PC-9 (cell line): ENCODE measurements at regions not wholly inside any gene's neighbourhood (a gene's known extent, or its start where the extent isn't known, plus 50 kb on each side); places are given as distances from the start of the nearest gene placed in this dataset.

Source experiments
- BruUV-seq: library from RNA; stranded (reverse); fragments of 400-500 nt; replicated peaks from 2 replicates; lab custom pipeline; 2021; lab: Mats Ljungman, UMichigan
- CTCF ChIA-PET: fragments of 300-600 bp; sonication (Branson Sonifier 250); formaldehyde crosslinking; loops from one replicate; lab custom pipeline; 2022; ENCODE audit warnings: antibody characterized with exemption; lab: Charles Lee
- POLR2A ChIA-PET: fragments of 300-600 bp; sonication (Branson Sonifier 250); formaldehyde crosslinking; loops from one replicate; lab custom pipeline; 2022; ENCODE audit warnings: antibody characterized with exemption; ENCODE audit not compliant: unreplicated experiment; lab: Charles Lee
- DNase-seq, 2 experiments: peaks; one replicate each; pipeline versions ENCODE4 v3.0.0 to v3.0.0-alpha.2; 2015 to 2022; ENCODE audit warnings: mixed read lengths in 1 of 2
- H2AFZ ChIP-seq: fragments of 200-600 bp; sonication (generic); 2 replicates; pipeline ENCODE4 v1.8.1; 2017; ENCODE audit warnings: antibody characterized with exemption
- H3F3A ChIP-seq: fragments of 200-600 bp; sonication (generic); 2 replicates; pipeline ENCODE4 v1.8.1; 2017; ENCODE audit warnings: antibody characterized with exemption, mild to moderate bottlenecking, low read depth; ENCODE audit not compliant: insufficient read depth
- H3K27ac ChIP-seq: fragments of 200-600 bp; sonication (generic); 2 replicates; pipeline ENCODE4 v1.6.1; 2016; ENCODE audit warnings: mixed run types
- H3K27me3 ChIP-seq: fragments of 200-600 bp; sonication (generic); 2 replicates; pipeline ENCODE4 v1.6.1; 2016; ENCODE audit warnings: low read depth, mixed run types; ENCODE audit not compliant: insufficient read depth
- H3K36me3 ChIP-seq: fragments of 200-600 bp; sonication (generic); 2 replicates; pipeline ENCODE4 v1.6.1; 2016; ENCODE audit warnings: low read depth, mixed run types
- H3K4me1 ChIP-seq: fragments of 200-600 bp; sonication (generic); replicated peaks from 2 replicates; pipeline ENCODE4 v1.6.1; 2016; ENCODE audit warnings: mixed run types; ENCODE audit not compliant: insufficient read depth
- H3K4me2 ChIP-seq: fragments of 200-600 bp; sonication (generic); 2 replicates; pipeline ENCODE4 v1.6.1; 2017; ENCODE audit warnings: mixed run types
- H3K4me3 ChIP-seq: fragments of 200-600 bp; sonication (generic); 2 replicates; pipeline ENCODE4 v1.6.1; 2016; ENCODE audit warnings: mixed run types
- H3K79me2 ChIP-seq: fragments of 200-600 bp; sonication (generic); 2 replicates; pipeline ENCODE4 v1.6.1; 2017; ENCODE audit warnings: low read depth, mixed run types
- H3K9me2 ChIP-seq: fragments of 200-600 bp; sonication (generic); 2 replicates; pipeline ENCODE4 v1.8.1; 2017; ENCODE audit warnings: mild to moderate bottlenecking; ENCODE audit not compliant: insufficient read depth
- H3K9me3 ChIP-seq: fragments of 200-600 bp; sonication (generic); 2 replicates; pipeline ENCODE4 v1.8.1; 2016; ENCODE audit warnings: low read depth; ENCODE audit not compliant: insufficient read depth
- H4K20me1 ChIP-seq: fragments of 200-600 bp; sonication (generic); 2 replicates; pipeline ENCODE4 v1.8.1; 2017; ENCODE audit not compliant: insufficient read depth
- CTCF ChIP-seq: fragments of 200-600 bp; sonication (generic); conservative IDR thresholded peaks from 2 replicates; pipeline ENCODE4 v1.6.1; 2017; ENCODE audit warnings: mixed run types, antibody characterized with exemption, mild to moderate bottlenecking, moderate library complexity
- EZH2 ChIP-seq: fragments of 200-600 bp; sonication (generic); IDR thresholded peaks from 2 replicates; pipeline ENCODE4 v1.8.0; 2017; ENCODE audit warnings: antibody characterized with exemption, low read depth
- intact Hi-C: fragments of 100-400 bp; cut with micrococcal nuclease; formaldehyde crosslinking; loops from one replicate; pipeline ENCODE4 v1.10.0; 2022; ENCODE audit not compliant: unreplicated experiment

- no peaks in the 10 kb centered on the region for H3K27me3 ChIP-seq
- H3K4me3 ChIP-seq, result no peak overlapping the region
- no peaks in the 10 kb centered on the region for H3K9me2 ChIP-seq
- H3K9me3 ChIP-seq, result no peaks in the 10 kb centered on the region
- POLR2A ChIA-PET, result no interaction called here
- BruUV-seq, result no TSS peak
- CTCF ChIA-PET, result no interaction called here
- no peak for TF ChIP-seq CTCF
- no peak for TF ChIP-seq EZH2
- H3F3A ChIP-seq, result no peaks in the 10 kb centered on the region
- no peaks in the 10 kb centered on the region for H3K4me1 ChIP-seq
- no peaks in the 10 kb centered on the region for H3K79me2 ChIP-seq
- no peaks in the 10 kb centered on the region for H3K36me3 ChIP-seq
- H3K4me2 ChIP-seq, result no peak overlapping the region
- H3K27ac ChIP-seq, result no peak overlapping the region
- no peak overlapping the region for H2AFZ ChIP-seq
- no peak for DNase-seq
- no peaks in the 10 kb centered on the region for H4K20me1 ChIP-seq
- intact Hi-C loops, result no loop called here
Measured at GRCh38 chr18:67232991-67233390, 283.5 kb downstream of the DSEL start.

- no TSS peak for BruUV-seq
- POLR2A ChIA-PET, result no interaction called here
- CTCF ChIA-PET, result no interaction called here
- no peak for TF ChIP-seq EZH2
- no peak for TF ChIP-seq CTCF
- no peaks in the 10 kb centered on the region for H3K36me3 ChIP-seq
- H3K4me2 ChIP-seq, result no peak overlapping the region
- H3K79me2 ChIP-seq, result no peaks in the 10 kb centered on the region
- no peak for DNase-seq
- intact Hi-C loops, result no loop called here
- no peaks in the 10 kb centered on the region for H3K27me3 ChIP-seq
- H3K9me3 ChIP-seq, result no peaks in the 10 kb centered on the region
- H3F3A ChIP-seq, result no peaks in the 10 kb centered on the region
- H3K9me2 ChIP-seq, result no peaks in the 10 kb centered on the region
- H3K27ac ChIP-seq, result no peak overlapping the region
- H3K4me3 ChIP-seq, result no peak overlapping the region
- no peaks in the 10 kb centered on the region for H3K4me1 ChIP-seq
- no peaks in the 10 kb centered on the region for H4K20me1 ChIP-seq
- H2AFZ ChIP-seq, result no peak overlapping the region
Measured at GRCh38 chr18:67232406-67232805, 284.1 kb downstream of the DSEL start.

- Histone ChIP-seq H3K36me3 (no peaks in the 10 kb centered on the region), H3K9me2 (no peaks in the 10 kb centered on the region), H3K4me3 (no peak overlapping the region), H3K27me3 (no peaks in the 10 kb centered on the region), H3K27ac (no peak overlapping the region), H3K79me2 (no peaks in the 10 kb centered on the region), H2AFZ (no peak overlapping the region), H3K4me1 (no peaks in the 10 kb centered on the region), H3K9me3 (no peaks in the 10 kb centered on the region), H3F3A (no peaks in the 10 kb centered on the region), H4K20me1 (no peaks in the 10 kb centered on the region), H3K4me2 (no peak overlapping the region)
- intact Hi-C loops, result no loop called here
- no peak for DNase-seq
- no TSS peak for BruUV-seq
- ChIA-PET CTCF (no interaction called here), POLR2A (no interaction called here)
- TF ChIP-seq CTCF, result no peak
- TF ChIP-seq EZH2, result no peak
Measured at GRCh38 chr18:67222887-67223286, 293.6 kb downstream of the DSEL start.
